ENCODE measurements at regions not wholly inside any gene's neighbourhood (a gene's known extent, or its start where the extent isn't known, plus 50 kb on each side); places are given as distances from the start of the nearest gene placed in this dataset.

DNA sequence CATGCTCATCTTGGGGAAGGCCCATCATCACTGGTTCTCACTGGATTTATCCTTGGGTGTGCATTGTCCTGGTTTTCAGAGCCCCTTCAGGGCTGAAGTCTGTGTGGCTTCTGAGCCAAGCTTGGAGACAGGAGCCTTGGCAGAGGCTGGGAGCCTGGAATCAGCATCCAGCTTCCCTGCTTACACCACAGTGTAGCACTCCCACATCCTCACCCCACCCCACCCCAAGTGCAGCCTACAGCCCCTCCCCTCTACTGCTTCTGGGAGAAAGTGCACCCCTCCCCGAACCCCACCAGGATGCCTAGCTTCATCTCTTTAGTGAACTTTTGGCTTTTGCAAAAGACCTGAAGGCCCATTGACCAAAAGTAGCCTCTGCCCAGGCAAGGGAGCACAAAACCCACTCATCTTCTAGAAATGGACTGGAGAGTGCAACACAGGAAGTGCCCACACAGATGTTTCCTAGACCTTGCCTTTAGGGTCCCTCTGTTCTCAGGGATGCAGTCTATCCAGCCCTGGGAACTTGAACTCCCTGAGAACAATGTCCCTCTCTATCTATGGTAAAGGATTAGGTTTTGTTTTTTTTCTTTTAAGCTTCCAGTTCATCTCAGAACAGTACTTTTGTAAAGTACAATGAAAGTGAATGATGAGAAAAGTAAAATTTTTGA is 189.7 kb downstream of the PALM2AKAP2 start:
- Histone ChIP-seq H3K27me3 (replicated peaks; ENCODE audit: control insufficient read depth, insufficient read depth, low read length) (no peaks in the 10 kb centered on the region), H3K4me1 (ENCODE audit: control insufficient read depth, insufficient read depth, low read length) (peaks cover 11% of the 10 kb centered on the region), H3K9ac (ENCODE audit: low read length) (no peak overlapping the region), H3K36me3 (ENCODE audit: control insufficient read depth, insufficient read depth, low read length, severe bottlenecking) (peaks cover 42% of the 10 kb centered on the region), H3K4me3 (ENCODE audit: low read length) (no peak overlapping the region), H3K9me3 (ENCODE audit: control insufficient read depth, low read length) (no peaks in the 10 kb centered on the region)
- no peak for DNase-seq (ENCODE audit: low read depth)

DNA sequence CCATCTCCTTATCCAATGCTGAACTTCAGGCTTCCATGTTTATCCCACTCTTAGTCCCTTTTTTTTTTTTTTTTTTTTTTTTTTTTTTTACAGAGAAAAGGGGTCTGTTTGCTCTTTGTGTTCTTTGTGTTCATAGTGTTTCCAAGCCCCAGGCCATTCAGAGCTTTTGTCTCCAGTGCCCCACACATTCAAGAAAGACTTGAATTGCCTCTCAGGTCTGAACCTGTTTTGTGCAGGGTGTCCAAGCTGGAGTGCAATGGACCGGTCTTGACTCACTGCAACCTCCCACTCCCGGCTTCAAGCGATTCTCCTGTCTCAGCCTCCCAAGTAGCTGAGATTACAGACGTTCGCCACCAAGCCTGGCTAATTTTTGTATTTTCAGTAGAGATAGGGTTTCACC is 191.2 kb downstream of the PALM2AKAP2 start:
- Histone ChIP-seq H3K9me3 (ENCODE audit: control insufficient read depth, low read length) (no peaks in the 10 kb centered on the region), H3K27me3 (replicated peaks; ENCODE audit: control insufficient read depth, insufficient read depth, low read length) (no peaks in the 10 kb centered on the region), H3K4me1 (ENCODE audit: control insufficient read depth, insufficient read depth, low read length) (peaks cover 11% of the 10 kb centered on the region), H3K4me3 (ENCODE audit: low read length) (no peak overlapping the region), H3K9ac (ENCODE audit: low read length) (no peak overlapping the region), H3K36me3 (ENCODE audit: control insufficient read depth, insufficient read depth, low read length, severe bottlenecking) (peaks cover 56% of the 10 kb centered on the region)
- DNase-seq (ENCODE audit: low read depth) = no peak

DNA sequence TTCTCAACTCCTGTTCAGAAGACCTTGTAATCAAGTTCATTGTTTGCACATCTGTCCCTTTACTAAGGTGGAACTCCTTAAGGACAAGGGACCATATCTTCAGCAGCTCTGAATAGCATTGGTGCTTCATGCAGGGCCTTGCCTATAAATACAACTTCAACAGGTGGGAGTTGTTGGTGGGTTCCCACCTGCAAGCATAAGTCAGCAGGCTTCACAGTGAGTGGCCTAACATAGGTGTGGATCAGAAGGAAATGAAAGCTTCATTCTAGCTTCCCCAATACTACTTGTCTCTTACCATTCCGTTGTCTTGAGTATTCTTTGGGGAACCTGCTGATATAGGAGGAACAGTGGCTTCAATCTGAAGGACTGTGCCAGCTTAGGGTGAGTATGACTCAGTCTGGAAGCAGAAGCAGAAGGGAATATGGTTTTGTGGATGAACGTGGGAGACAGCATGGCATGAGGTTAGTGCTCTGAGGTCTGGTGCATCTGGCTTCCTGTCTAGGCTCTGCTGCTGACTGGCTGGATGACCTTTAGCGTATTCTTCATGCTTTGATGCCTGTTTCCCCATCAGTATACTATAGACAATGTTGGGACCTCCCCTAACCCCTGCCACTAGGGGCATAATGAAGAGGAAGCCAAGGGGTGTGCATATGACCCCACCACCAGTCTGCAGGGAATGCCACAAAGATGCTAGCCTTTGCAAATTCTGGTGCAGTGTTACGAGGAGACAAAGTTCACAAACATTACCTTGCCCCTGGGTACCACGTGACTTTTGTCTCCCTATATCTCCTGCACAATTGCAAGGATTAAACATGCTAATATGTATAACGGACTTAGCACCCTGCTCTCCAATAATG is 192.3 kb downstream of the PALM2AKAP2 start:
- Histone ChIP-seq H3K27me3 (replicated peaks; ENCODE audit: control insufficient read depth, insufficient read depth, low read length) (no peaks in the 10 kb centered on the region), H3K9me3 (ENCODE audit: control insufficient read depth, low read length) (no peaks in the 10 kb centered on the region), H3K9ac (ENCODE audit: low read length) (no peak overlapping the region), H3K36me3 (ENCODE audit: control insufficient read depth, insufficient read depth, low read length, severe bottlenecking) (peaks cover 54% of the 10 kb centered on the region), H3K4me1 (ENCODE audit: control insufficient read depth, insufficient read depth, low read length) (peaks cover 11% of the 10 kb centered on the region), H3K4me3 (ENCODE audit: low read length) (no peak overlapping the region)
- DNase-seq (ENCODE audit: low read depth) = no peak

DNA sequence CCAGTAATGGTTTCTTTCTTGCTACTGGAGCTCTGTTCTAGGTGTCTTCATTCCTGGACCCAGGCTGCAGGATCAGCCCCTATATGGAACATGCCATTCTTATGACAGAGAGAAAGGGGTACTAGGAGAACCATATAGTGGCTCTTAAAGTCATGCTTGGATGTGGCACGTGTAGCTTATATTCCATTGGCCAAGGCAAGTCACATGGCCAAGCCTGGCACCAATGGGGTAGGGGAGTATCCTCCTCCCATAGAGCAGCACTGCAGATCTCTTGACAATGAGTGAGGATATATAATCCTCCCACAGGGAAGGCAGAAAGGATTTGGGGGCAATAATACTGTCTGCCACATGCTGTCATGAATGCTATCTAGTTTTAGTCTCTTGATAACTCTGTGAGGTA is 193.3 kb downstream of the PALM2AKAP2 start:
- Histone ChIP-seq H3K27me3 (replicated peaks; ENCODE audit: control insufficient read depth, insufficient read depth, low read length) (no peaks in the 10 kb centered on the region), H3K9me3 (ENCODE audit: control insufficient read depth, low read length) (no peaks in the 10 kb centered on the region), H3K4me1 (ENCODE audit: control insufficient read depth, insufficient read depth, low read length) (peaks cover 11% of the 10 kb centered on the region), H3K36me3 (ENCODE audit: control insufficient read depth, insufficient read depth, low read length, severe bottlenecking) (peaks cover 45% of the 10 kb centered on the region), H3K4me3 (ENCODE audit: low read length) (no peak overlapping the region), H3K9ac (ENCODE audit: low read length) (no peak overlapping the region)
- no peak for DNase-seq (ENCODE audit: low read depth)

DNA sequence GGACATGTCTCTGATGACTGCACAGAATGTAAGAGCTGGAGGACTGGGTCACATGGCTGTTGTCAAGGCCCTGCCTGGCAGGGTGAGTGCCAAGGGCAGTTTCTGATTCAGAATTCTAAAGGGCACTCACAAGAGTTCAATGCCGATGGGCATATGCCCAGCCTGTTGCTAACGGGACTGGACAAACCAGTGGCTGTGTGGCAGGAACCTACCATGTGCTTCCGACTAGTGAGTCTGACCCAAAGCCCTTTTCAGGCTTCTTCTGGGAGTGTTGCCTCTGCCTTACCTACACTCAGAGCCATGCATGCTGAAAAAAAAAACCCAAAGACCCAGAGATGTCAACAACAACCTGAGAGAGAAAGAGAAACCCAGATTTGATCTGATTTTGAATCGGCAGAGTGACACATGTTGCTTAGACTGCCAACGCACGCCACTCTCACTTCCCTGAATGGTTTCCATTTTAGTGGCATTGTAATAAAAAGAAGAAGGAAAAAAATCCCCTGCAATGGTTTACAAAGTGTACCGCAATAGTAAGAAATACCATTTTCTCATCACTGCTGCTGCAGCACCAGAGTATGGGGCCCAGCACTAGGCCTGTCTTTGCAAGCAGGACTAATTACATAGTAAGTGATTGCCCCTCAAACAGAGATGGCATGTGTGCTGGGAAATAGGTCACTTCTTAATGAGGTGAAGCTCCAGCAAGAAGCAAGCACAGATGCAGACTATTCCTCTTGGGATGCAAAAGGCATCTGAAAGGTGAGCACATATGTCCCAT is 194.3 kb downstream of the PALM2AKAP2 start:
- DNase-seq (ENCODE audit: low read depth) = no peak
- H3K4me3 ChIP-seq (ENCODE audit: low read length) = no peak overlapping the region
- no peaks in the 10 kb centered on the region for H3K9me3 ChIP-seq (ENCODE audit: control insufficient read depth, low read length)
- H3K36me3 ChIP-seq (ENCODE audit: control insufficient read depth, insufficient read depth, low read length, severe bottlenecking) = peaks cover 45% of the 10 kb centered on the region
- H3K4me1 ChIP-seq (ENCODE audit: control insufficient read depth, insufficient read depth, low read length) = peaks cover 11% of the 10 kb centered on the region
- H3K9ac ChIP-seq (ENCODE audit: low read length) = no peak overlapping the region
- no peaks in the 10 kb centered on the region for H3K27me3 ChIP-seq (replicated peaks; ENCODE audit: control insufficient read depth, insufficient read depth, low read length)

DNA sequence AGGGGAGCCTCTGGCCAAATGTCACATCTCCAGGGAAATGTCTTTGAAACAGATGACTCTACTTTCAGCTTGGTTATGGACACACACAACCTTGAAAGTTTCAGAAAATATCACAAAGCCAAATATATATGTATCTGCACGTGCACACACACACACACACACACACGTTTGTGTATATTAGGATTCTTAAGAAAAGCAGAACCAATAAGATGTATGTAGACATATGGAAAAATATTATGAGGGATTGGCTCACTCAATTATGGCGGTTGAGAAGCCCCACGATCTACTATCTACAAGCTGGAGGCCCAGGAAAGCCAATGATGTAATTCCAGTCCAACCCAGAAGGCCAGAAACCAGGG is 194.9 kb downstream of the PALM2AKAP2 start:
- Histone ChIP-seq H3K4me1 (ENCODE audit: control insufficient read depth, insufficient read depth, low read length) (peaks cover 11% of the 10 kb centered on the region), H3K36me3 (ENCODE audit: control insufficient read depth, insufficient read depth, low read length, severe bottlenecking) (peaks cover 45% of the 10 kb centered on the region), H3K9me3 (ENCODE audit: control insufficient read depth, low read length) (no peaks in the 10 kb centered on the region), H3K27me3 (replicated peaks; ENCODE audit: control insufficient read depth, insufficient read depth, low read length) (no peaks in the 10 kb centered on the region), H3K9ac (ENCODE audit: low read length) (no peak overlapping the region), H3K4me3 (ENCODE audit: low read length) (no peak overlapping the region)
- DNase-seq (ENCODE audit: low read depth) = no peak

DNA sequence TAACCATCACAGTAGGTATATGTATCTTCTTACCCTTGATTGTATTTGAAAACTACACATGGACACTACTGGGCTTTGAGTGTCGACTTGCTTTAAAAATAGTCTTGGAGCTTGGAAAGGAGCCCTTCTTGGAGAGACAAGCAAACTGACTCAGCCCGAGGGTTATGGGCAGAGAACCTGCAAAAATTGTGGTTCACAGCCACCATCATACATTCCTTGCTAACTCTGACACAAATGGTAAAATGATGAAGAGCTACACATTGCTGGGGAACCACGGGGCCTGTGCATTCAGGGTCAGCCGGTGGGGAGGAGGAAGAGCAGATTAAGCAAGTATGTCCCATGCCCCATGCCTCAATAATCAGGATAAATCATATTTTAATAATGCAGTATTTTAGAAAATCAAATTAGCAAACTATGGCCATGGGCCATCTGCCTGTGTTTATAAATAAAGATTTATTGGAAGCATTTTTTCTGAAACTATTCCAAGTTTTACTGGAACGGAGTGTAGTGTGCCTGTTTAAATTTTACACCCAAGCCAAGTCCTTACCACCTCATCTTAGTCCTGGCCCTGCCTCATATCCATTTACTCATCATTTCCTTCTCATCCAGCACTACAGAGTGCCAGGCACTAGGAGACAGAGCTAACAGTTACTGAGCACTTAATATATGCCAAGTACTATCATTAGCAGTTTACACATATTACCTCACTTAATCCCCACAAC is 195.7 kb downstream of the PALM2AKAP2 start:
- Histone ChIP-seq H3K36me3 (ENCODE audit: control insufficient read depth, insufficient read depth, low read length, severe bottlenecking) (peaks cover 45% of the 10 kb centered on the region), H3K4me1 (ENCODE audit: control insufficient read depth, insufficient read depth, low read length) (peaks cover 11% of the 10 kb centered on the region), H3K9me3 (ENCODE audit: control insufficient read depth, low read length) (no peaks in the 10 kb centered on the region), H3K9ac (ENCODE audit: low read length) (no peak overlapping the region), H3K4me3 (ENCODE audit: low read length) (no peak overlapping the region), H3K27me3 (replicated peaks; ENCODE audit: control insufficient read depth, insufficient read depth, low read length) (no peaks in the 10 kb centered on the region)
- no peak for DNase-seq (ENCODE audit: low read depth)

DNA sequence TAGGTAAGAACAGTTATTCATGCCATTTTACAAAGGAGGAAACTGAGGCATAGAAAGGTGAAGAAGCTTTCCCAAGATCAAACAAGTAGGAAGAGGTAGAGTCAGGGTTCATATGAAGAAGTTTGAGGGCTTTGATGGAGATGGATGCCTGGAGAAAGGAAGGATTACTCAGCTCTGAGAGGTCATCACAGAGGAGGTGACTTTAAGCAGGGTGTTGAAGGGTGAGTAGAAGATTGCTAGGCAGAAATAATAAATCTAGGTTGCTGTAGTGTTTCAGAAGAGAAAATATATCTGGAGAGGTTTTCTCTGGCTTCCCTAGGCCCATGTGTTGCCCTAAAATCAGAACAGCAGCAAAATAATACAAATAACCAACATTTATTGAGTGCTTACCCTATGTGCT is 196.3 kb downstream of the PALM2AKAP2 start:
- no peak for DNase-seq (ENCODE audit: low read depth)
- Histone ChIP-seq H3K9me3 (ENCODE audit: control insufficient read depth, low read length) (no peaks in the 10 kb centered on the region), H3K9ac (ENCODE audit: low read length) (no peak overlapping the region), H3K27me3 (replicated peaks; ENCODE audit: control insufficient read depth, insufficient read depth, low read length) (no peaks in the 10 kb centered on the region), H3K4me1 (ENCODE audit: control insufficient read depth, insufficient read depth, low read length) (peaks cover 11% of the 10 kb centered on the region), H3K36me3 (ENCODE audit: control insufficient read depth, insufficient read depth, low read length, severe bottlenecking) (peaks cover 46% of the 10 kb centered on the region), H3K4me3 (ENCODE audit: low read length) (no peak overlapping the region)

DNA sequence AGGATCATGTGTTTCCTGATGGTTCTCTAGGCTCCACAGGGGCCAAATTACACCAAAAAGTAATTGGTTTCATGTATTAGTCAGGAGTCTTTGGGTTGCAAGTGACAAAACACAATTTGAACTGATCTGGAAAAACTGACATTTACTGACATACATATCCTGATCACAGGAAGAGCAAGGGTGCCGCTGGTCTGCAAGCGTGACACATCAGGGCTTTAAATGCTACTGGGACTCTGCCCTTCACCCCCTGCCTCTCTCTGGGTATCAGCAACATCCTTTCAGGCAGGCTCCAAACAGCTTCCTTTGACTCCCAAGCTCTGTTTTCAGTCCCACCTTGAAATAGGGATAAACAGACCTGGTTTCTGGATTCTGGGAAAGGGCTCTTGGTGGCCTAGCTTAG is 197.5 kb downstream of the PALM2AKAP2 start:
- no peaks in the 10 kb centered on the region for H3K9me3 ChIP-seq (ENCODE audit: control insufficient read depth, low read length)
- peaks cover 8% of the 10 kb centered on the region for H3K4me1 ChIP-seq (ENCODE audit: control insufficient read depth, insufficient read depth, low read length)
- peaks cover 40% of the 10 kb centered on the region for H3K36me3 ChIP-seq (ENCODE audit: control insufficient read depth, insufficient read depth, low read length, severe bottlenecking)
- H3K9ac ChIP-seq (ENCODE audit: low read length) = no peak overlapping the region
- no peak for DNase-seq (ENCODE audit: low read depth)
- H3K27me3 ChIP-seq (replicated peaks; ENCODE audit: control insufficient read depth, insufficient read depth, low read length) = no peaks in the 10 kb centered on the region
- H3K4me3 ChIP-seq (ENCODE audit: low read length) = no peak overlapping the region

DNA sequence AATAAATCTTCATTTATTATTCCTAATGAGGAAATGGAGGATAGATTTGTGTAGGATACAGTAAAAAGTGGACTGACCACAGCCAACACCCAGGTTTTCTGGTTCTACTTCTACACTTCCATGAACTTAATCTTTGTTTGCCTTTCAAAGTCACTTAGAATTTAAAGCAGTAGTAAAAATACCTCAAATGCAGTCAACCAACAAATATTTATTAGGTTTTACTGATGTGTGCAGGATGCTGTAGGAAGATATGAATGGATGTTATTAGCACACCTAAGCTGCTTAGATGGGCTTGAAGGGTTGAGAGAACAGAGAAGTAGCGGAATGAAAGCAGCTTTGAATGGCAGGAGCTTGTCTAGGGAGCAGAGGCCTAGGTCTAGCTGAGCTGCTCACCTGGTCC is 201.1 kb downstream of the PALM2AKAP2 start:
- no peaks in the 10 kb centered on the region for H3K27me3 ChIP-seq (replicated peaks; ENCODE audit: control insufficient read depth, insufficient read depth, low read length)
- H3K4me3 ChIP-seq (ENCODE audit: low read length) = no peak overlapping the region
- H3K9me3 ChIP-seq (ENCODE audit: control insufficient read depth, low read length) = no peaks in the 10 kb centered on the region
- peaks cover 6% of the 10 kb centered on the region for H3K4me1 ChIP-seq (ENCODE audit: control insufficient read depth, insufficient read depth, low read length)
- DNase-seq (ENCODE audit: low read depth) = no peak
- H3K9ac ChIP-seq (ENCODE audit: low read length) = no peak overlapping the region
- H3K36me3 ChIP-seq (ENCODE audit: control insufficient read depth, insufficient read depth, low read length, severe bottlenecking) = peaks cover 9% of the 10 kb centered on the region
